ENCODE measurements at regions not wholly inside any gene's neighbourhood (a gene's known extent, or its start where the extent isn't known, plus 50 kb on each side); places are given as distances from the start of the nearest gene placed in this dataset.

DNA sequence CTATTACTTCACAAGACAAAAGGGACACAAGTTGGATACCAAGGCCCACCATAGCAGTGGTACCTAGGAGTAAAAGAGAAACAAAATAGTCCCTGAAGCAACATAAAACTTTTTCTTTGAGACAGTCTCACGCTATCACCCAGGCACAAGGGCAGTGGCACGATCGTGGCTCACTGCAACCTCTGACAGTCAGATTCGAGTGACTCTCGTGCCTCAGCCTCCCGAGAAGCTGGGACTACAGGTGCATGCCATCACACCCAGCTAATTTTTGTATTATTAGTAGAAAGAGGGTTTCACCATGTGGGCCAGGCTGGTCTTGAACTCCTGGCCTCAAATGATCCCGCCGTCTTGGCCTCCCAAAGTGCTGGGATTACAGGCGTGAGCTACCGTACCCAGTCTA lies 59.0 kb upstream of the KCNMA1 start:
- H3K4me1 Mint-ChIP-seq, result no peaks in the 10 kb centered on the region
- H3K27me3 Mint-ChIP-seq, result peaks cover 24% of the 10 kb centered on the region
- H3K4me3 Mint-ChIP-seq, result no peak overlapping the region
- no peak for ATAC-seq (replicated peaks)
- H3K27ac Mint-ChIP-seq, result no peak overlapping the region
- no peaks in the 10 kb centered on the region for H3K36me3 Mint-ChIP-seq (ENCODE audit: low read depth)
- no peaks in the 10 kb centered on the region for H3K9me3 Mint-ChIP-seq

- Mint-ChIP-seq H3K4me3 (no peak overlapping the region), H3K27ac (no peak overlapping the region), H3K4me1 (no peaks in the 10 kb centered on the region), H3K9me3 (no peaks in the 10 kb centered on the region), H3K27me3 (peaks cover 27% of the 10 kb centered on the region), H3K36me3 (ENCODE audit: low read depth) (no peaks in the 10 kb centered on the region)
- ATAC-seq (replicated peaks), result no peak
Observed at GRCh38 chr10:77695186-77695585, 57.6 kb upstream of the KCNMA1 start.

- Mint-ChIP-seq H3K36me3 (ENCODE audit: low read depth) (no peaks in the 10 kb centered on the region), H3K9me3 (no peaks in the 10 kb centered on the region), H3K4me1 (no peaks in the 10 kb centered on the region), H3K4me3 (no peak overlapping the region), H3K27me3 (peaks cover 35% of the 10 kb centered on the region), H3K27ac (no peak overlapping the region)
- no peak for ATAC-seq (replicated peaks)
Observed at GRCh38 chr10:77692782-77693181, 55.2 kb upstream of the KCNMA1 start.

GRCh38 chr10:77689339-77689738 lies 51.7 kb upstream of the KCNMA1 start:
- ATAC-seq (replicated peaks), result no peak
- Mint-ChIP-seq H3K27me3 (peaks cover 39% of the 10 kb centered on the region), H3K4me1 (no peaks in the 10 kb centered on the region), H3K4me3 (no peak overlapping the region), H3K9me3 (no peaks in the 10 kb centered on the region), H3K36me3 (ENCODE audit: low read depth) (no peaks in the 10 kb centered on the region), H3K27ac (no peak overlapping the region)

- no peak overlapping the region for H3K4me3 Mint-ChIP-seq
- no peak overlapping the region for H3K27ac Mint-ChIP-seq
- no peaks in the 10 kb centered on the region for H3K9me3 Mint-ChIP-seq
- no peaks in the 10 kb centered on the region for H3K36me3 Mint-ChIP-seq (ENCODE audit: low read depth)
- no peaks in the 10 kb centered on the region for H3K4me1 Mint-ChIP-seq
- peaks cover 34% of the 10 kb centered on the region for H3K27me3 Mint-ChIP-seq
- ATAC-seq (replicated peaks), result no peak
Observed at GRCh38 chr10:77687621-77688020, 50.0 kb upstream of the KCNMA1 start.
